IMR-90 (cell line): ENCODE measurements at regions not wholly inside any gene's neighbourhood (a gene's known extent, or its start where the extent isn't known, plus 50 kb on each side); places are given as distances from the start of the nearest gene placed in this dataset.

Experiments used
- ATAC-seq: fragments of 200-7000 bp; cut with Tn5 transposase; 2 replicates; pipeline ENCODE4 v1.9.1; 2020; ENCODE audit warnings: low read depth, mild to moderate bottlenecking, moderate library complexity
- BruUV-seq: library from RNA; stranded (reverse); fragments of 400-500 nt; replicated peaks from 2 replicates; lab custom pipeline; 2021; lab: Mats Ljungman, UMichigan
- CTCF ChIA-PET: fragments of 300-600 bp; formaldehyde crosslinking; extraction: SDS; loops from one replicate; lab custom pipeline; 2021; ENCODE audit warnings: antibody characterized with exemption; lab: Yijun Ruan, JAX
- POLR2A ChIA-PET: fragments of 300-600 bp; sonication (Branson Sonifier 250); formaldehyde crosslinking; loops from one replicate; lab custom pipeline; 2022; ENCODE audit warnings: antibody characterized with exemption; ENCODE audit not compliant: unreplicated experiment; lab: Charles Lee
- DNase-seq: peaks from one replicate; pipeline ENCODE4 v3.0.0; 2013
- H2AFZ ChIP-seq: replicated peaks from 2 replicates; pipeline ENCODE3; 2013; ENCODE audit warnings: low read length, mild to moderate bottlenecking; ENCODE audit not compliant: poor library complexity
- H2AK5ac ChIP-seq: 2 replicates; pipeline ENCODE4 v1.6.1; 2013; ENCODE audit warnings: low read depth, low read length, inconsistent platforms
- H2AK9ac ChIP-seq: replicated peaks from 2 replicates; pipeline ENCODE3; 2013; ENCODE audit warnings: mild to moderate bottlenecking, low read depth, low read length, moderate library complexity; ENCODE audit not compliant: poor library complexity
- H2BK120ac ChIP-seq: 2 replicates; pipeline ENCODE4 v1.6.1; 2013; ENCODE audit warnings: low read depth, low read length, inconsistent platforms
- H2BK15ac ChIP-seq: 3 replicates; pipeline ENCODE4 v1.6.1; 2013; ENCODE audit warnings: low read depth, low read length, inconsistent platforms
- H2BK20ac ChIP-seq: 2 replicates; pipeline ENCODE4 v1.6.1; 2013; ENCODE audit warnings: low read depth, mild to moderate bottlenecking, inconsistent platforms, low read length, moderate library complexity
- H2BK5ac ChIP-seq: 2 replicates; pipeline ENCODE4 v1.6.1; 2013; ENCODE audit warnings: mild to moderate bottlenecking, low read depth, low read length, inconsistent platforms; ENCODE audit not compliant: poor library complexity, severe bottlenecking
- H3K14ac ChIP-seq: replicated peaks from 2 replicates; pipeline ENCODE4 v1.6.1; 2013; ENCODE audit warnings: low read depth, low read length, inconsistent platforms
- H3K18ac ChIP-seq: 2 replicates; pipeline ENCODE4 v1.6.1; 2013; ENCODE audit warnings: low read depth, low read length, control low read depth
- H3K23ac ChIP-seq: 2 replicates; pipeline ENCODE4 v1.6.1; 2013; ENCODE audit warnings: low read depth, low read length, inconsistent platforms
- H3K27ac ChIP-seq: 2 replicates; pipeline ENCODE4 v1.5.1; 2013; ENCODE audit warnings: mild to moderate bottlenecking, control low read depth, low read length; ENCODE audit not compliant: insufficient read depth
- H3K27me3 ChIP-seq: 2 replicates; pipeline ENCODE4 v1.6.1; 2013; ENCODE audit warnings: low read length; ENCODE audit not compliant: control insufficient read depth, insufficient read depth
- H3K36me3 ChIP-seq: 2 replicates; pipeline ENCODE4 v1.6.1; 2013; ENCODE audit warnings: low read length, mixed read lengths; ENCODE audit not compliant: control insufficient read depth, insufficient read depth
- H3K4ac ChIP-seq: 2 replicates; pipeline ENCODE4 v1.6.1; 2013; ENCODE audit warnings: low read depth, low read length, inconsistent platforms
- H3K4me1 ChIP-seq: 2 replicates; pipeline ENCODE4 v1.6.1; 2013; ENCODE audit warnings: low read length, mixed read lengths; ENCODE audit not compliant: control insufficient read depth, insufficient read depth
- H3K4me2 ChIP-seq: 2 replicates; pipeline ENCODE4 v1.6.1; 2013; ENCODE audit warnings: low read depth, mild to moderate bottlenecking, control low read depth, low read length, moderate library complexity
- H3K4me3 ChIP-seq: 2 replicates; pipeline ENCODE4 v1.5.1; 2013; ENCODE audit warnings: low read depth, mild to moderate bottlenecking, control low read depth, low read length, moderate library complexity; ENCODE audit not compliant: insufficient read depth
- H3K56ac ChIP-seq: 2 replicates; pipeline ENCODE4 v1.6.1; 2013; ENCODE audit warnings: low read length, inconsistent platforms; ENCODE audit not compliant: insufficient read depth; ENCODE audit errors: extremely low read depth
- H3K79me1 ChIP-seq, 2 experiments: 2 replicates each; pipeline ENCODE4 v1.6.1; 2013; ENCODE audit warnings: low read length in 2 of 2, inconsistent platforms in 1 of 2, low read depth in 1 of 2
- H3K9ac ChIP-seq: 2 replicates; pipeline ENCODE4 v1.6.1; 2013; ENCODE audit warnings: low read depth, low read length, control low read depth
- H3K9me1 ChIP-seq: 2 replicates; pipeline ENCODE4 v1.6.1; 2013; ENCODE audit warnings: low read length, inconsistent platforms; ENCODE audit not compliant: insufficient read depth
- H3K9me3 ChIP-seq: 2 replicates; pipeline ENCODE4 v1.6.1; 2013; ENCODE audit warnings: low read length; ENCODE audit not compliant: control insufficient read depth, insufficient read depth
- H4K20me1 ChIP-seq: 2 replicates; pipeline ENCODE4 v1.6.1; 2013; ENCODE audit warnings: low read length, inconsistent platforms; ENCODE audit not compliant: insufficient read depth
- H4K5ac ChIP-seq: 2 replicates; pipeline ENCODE4 v1.6.1; 2013; ENCODE audit warnings: mild to moderate bottlenecking, low read depth, low read length, control low read depth
- H4K8ac ChIP-seq, 2 experiments: 2 replicates each; pipeline ENCODE4 v1.6.1; 2013; ENCODE audit warnings: low read depth in 2 of 2, low read length in 2 of 2, control low read depth in 1 of 2, inconsistent platforms in 1 of 2
- H4K91ac ChIP-seq: 2 replicates; pipeline ENCODE4 v1.6.1; 2013; ENCODE audit warnings: low read depth, low read length, inconsistent platforms; ENCODE audit not compliant: insufficient read depth
- BHLHE40 ChIP-seq: fragments of 150-350 bp; IDR thresholded peaks from 2 replicates; pipeline ENCODE4 v1.6.1; 2016; ENCODE audit warnings: mild to moderate bottlenecking, low read depth, low read length
- CEBPB ChIP-seq: IDR thresholded peaks from 2 replicates; pipeline ENCODE4 v1.6.1; 2012; ENCODE audit warnings: low read depth, low read length, improper control_type of control experiment
- CHD1 ChIP-seq: IDR thresholded peaks from 2 replicates; pipeline ENCODE4 v1.6.1; 2012; ENCODE audit warnings: low read depth, low read length, improper control_type of control experiment
- CTCF ChIP-seq: conservative IDR thresholded peaks from 2 replicates; pipeline ENCODE4 v1.5.1; 2012; ENCODE audit warnings: mild to moderate bottlenecking, low read depth, low read length, improper control_type of control experiment
- FOS ChIP-seq: fragments of 150-350 bp; IDR thresholded peaks from 2 replicates; pipeline ENCODE4 v1.6.1; 2016; ENCODE audit warnings: low read depth, low read length
- MAFK ChIP-seq: IDR thresholded peaks from 2 replicates; pipeline ENCODE4 v1.6.1; 2012; ENCODE audit warnings: low read depth, low read length, improper control_type of control experiment
- MAZ ChIP-seq: IDR thresholded peaks from 2 replicates; pipeline ENCODE4 v1.6.1; 2012; ENCODE audit warnings: low read depth, mild to moderate bottlenecking, low read length, improper control_type of control experiment, moderate library complexity, borderline replicate concordance
- MXI1 ChIP-seq: IDR thresholded peaks from 2 replicates; pipeline ENCODE4 v1.6.1; 2012; ENCODE audit warnings: low read depth, mild to moderate bottlenecking, low read length, moderate library complexity, borderline replicate concordance
- NFE2L2 ChIP-seq: fragments of 150-350 bp; IDR thresholded peaks from 2 replicates; pipeline ENCODE4 v1.6.1; 2016; ENCODE audit warnings: low read depth, mild to moderate bottlenecking, low read length
- POLR2A ChIP-seq: IDR thresholded peaks from 2 replicates; pipeline ENCODE4 v1.6.1; 2012; ENCODE audit warnings: mild to moderate bottlenecking, low read depth, low read length
- RAD21 ChIP-seq: IDR thresholded peaks from 2 replicates; pipeline ENCODE4 v1.6.1; 2012; ENCODE audit warnings: low read length, improper control_type of control experiment
- RCOR1 ChIP-seq: IDR thresholded peaks from 2 replicates; pipeline ENCODE4 v1.6.1; 2012; ENCODE audit warnings: mild to moderate bottlenecking, low read length, improper control_type of control experiment; ENCODE audit not compliant: insufficient replicate concordance
- RFX5 ChIP-seq: IDR thresholded peaks from 2 replicates; pipeline ENCODE4 v1.8.0; 2012; ENCODE audit warnings: low read depth, mild to moderate bottlenecking, low read length, moderate library complexity
- SMC3 ChIP-seq: fragments of 150-350 bp; IDR thresholded peaks from 2 replicates; pipeline ENCODE4 v1.6.1; 2016; ENCODE audit warnings: low read depth, mild to moderate bottlenecking, antibody characterized with exemption, low read length, moderate library complexity
- WGBS, 2 experiments: methylation state at CpG; one replicate each; pipeline versions ENCODE4 v1.1.5 to v1.1.7; 2013; ENCODE audit warnings: missing lambda C conversion rate in 2 of 2; ENCODE audit not compliant: insufficient read length in 1 of 2; ENCODE audit errors: extremely low coverage in 2 of 2; 5-methylcytosine and 5-hydroxymethylcytosine counted together
- dilution Hi-C: fragments of 300-500 bp; cut with HindIII; formaldehyde crosslinking; loops from one replicate; pipeline ENCODE4 v1.14.3; 2018; ENCODE audit warnings: low sequenced_read_pairs; ENCODE audit not compliant: unreplicated experiment
- in situ Hi-C: fragments of 300-500 bp; cut with MboI; formaldehyde crosslinking; loops from 3 replicates; pipeline ENCODE4 v1.14.3; 2019; ENCODE audit warnings: low sequenced_read_pairs, inconsistent platforms, mixed read lengths
- intact Hi-C: fragments of 100-400 bp; cut with micrococcal nuclease; formaldehyde crosslinking; loops from 2 replicates; pipeline ENCODE4 v1.10.0; 2022
- TF ChIP-seq, protein P1 (sequence below): fragments of 150-350 bp; IDR thresholded peaks from 2 replicates; pipeline ENCODE4 v1.6.1; 2017; ENCODE audit warnings: mild to moderate bottlenecking, antibody characterized with exemption, low read length, low read depth
- TF ChIP-seq, protein P2 (sequence below): fragments of 150-350 bp; IDR thresholded peaks from 2 replicates; pipeline ENCODE4 v1.6.1; 2016; ENCODE audit warnings: low read depth, mild to moderate bottlenecking, low read length, moderate library complexity, borderline replicate concordance

GRCh38 chr12:90343966-90344365, 611.0 kb downstream of the CCER1 start:
- H3K9me1 ChIP-seq = no peaks in the 10 kb centered on the region
- no peak overlapping the region for H3K4ac ChIP-seq
- H3K23ac ChIP-seq = no peak overlapping the region
- BruUV-seq = no TSS peak
- no peak overlapping the region for H2BK20ac ChIP-seq
- no peak overlapping the region for H4K91ac ChIP-seq
- no peak overlapping the region for H2AK9ac ChIP-seq
- no peak overlapping the region for H3K14ac ChIP-seq
- ChIA-PET CTCF (no interaction called here), POLR2A (no interaction called here)
- no peaks in the 10 kb centered on the region for H4K20me1 ChIP-seq
- intact Hi-C loops (no loop called here), dilution Hi-C loops (no loop called here), in situ Hi-C loops (no loop called here)
- no peak overlapping the region for H2BK120ac ChIP-seq
- no peak overlapping the region for H3K4me2 ChIP-seq
- no peaks in the 10 kb centered on the region for H3K79me1 ChIP-seq
- H2AFZ ChIP-seq = no peak overlapping the region
- no peak for DNase-seq
- WGBS, 2 experiments = no CpG with 5 or more reads among the region's 2 CpGs
- no peak overlapping the region for H2BK5ac ChIP-seq
- no peak overlapping the region for H3K4me3 ChIP-seq
- H3K9ac ChIP-seq = no peak overlapping the region
- no peaks in the 10 kb centered on the region for H3K9me3 ChIP-seq
- no peak for ATAC-seq
- H2BK15ac ChIP-seq = no peak overlapping the region
- H3K18ac ChIP-seq = no peak overlapping the region
- no peak overlapping the region for H4K5ac ChIP-seq
- H2AK5ac ChIP-seq = no peak overlapping the region
- no peaks in the 10 kb centered on the region for H3K27me3 ChIP-seq
- H3K36me3 ChIP-seq = no peaks in the 10 kb centered on the region
- H3K27ac ChIP-seq = no peak overlapping the region
- no peak overlapping the region for H4K8ac ChIP-seq
- no peak overlapping the region for H3K56ac ChIP-seq
- TF ChIP-seq BHLHE40 = no peak
- TF ChIP-seq CHD1 = no peak
- no peak for TF ChIP-seq CEBPB
- TF ChIP-seq, protein P1, sequence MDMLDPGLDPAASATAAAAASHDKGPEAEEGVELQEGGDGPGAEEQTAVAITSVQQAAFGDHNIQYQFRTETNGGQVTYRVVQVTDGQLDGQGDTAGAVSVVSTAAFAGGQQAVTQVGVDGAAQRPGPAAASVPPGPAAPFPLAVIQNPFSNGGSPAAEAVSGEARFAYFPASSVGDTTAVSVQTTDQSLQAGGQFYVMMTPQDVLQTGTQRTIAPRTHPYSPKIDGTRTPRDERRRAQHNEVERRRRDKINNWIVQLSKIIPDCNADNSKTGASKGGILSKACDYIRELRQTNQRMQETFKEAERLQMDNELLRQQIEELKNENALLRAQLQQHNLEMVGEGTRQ = no peak
- no peak for TF ChIP-seq NFE2L2
- no peak for TF ChIP-seq MXI1
- no peak for TF ChIP-seq SMC3
- no peak for TF ChIP-seq POLR2A
- no peak for TF ChIP-seq MAFK
- no peak for TF ChIP-seq RFX5
- no peak for TF ChIP-seq RCOR1
- TF ChIP-seq, protein P2, sequence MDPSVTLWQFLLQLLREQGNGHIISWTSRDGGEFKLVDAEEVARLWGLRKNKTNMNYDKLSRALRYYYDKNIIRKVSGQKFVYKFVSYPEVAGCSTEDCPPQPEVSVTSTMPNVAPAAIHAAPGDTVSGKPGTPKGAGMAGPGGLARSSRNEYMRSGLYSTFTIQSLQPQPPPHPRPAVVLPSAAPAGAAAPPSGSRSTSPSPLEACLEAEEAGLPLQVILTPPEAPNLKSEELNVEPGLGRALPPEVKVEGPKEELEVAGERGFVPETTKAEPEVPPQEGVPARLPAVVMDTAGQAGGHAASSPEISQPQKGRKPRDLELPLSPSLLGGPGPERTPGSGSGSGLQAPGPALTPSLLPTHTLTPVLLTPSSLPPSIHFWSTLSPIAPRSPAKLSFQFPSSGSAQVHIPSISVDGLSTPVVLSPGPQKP = no peak
- no peak for TF ChIP-seq FOS
- TF ChIP-seq RAD21 = no peak
- TF ChIP-seq CTCF = no peak
- TF ChIP-seq MAZ = no peak
- H3K4me1 ChIP-seq = no peaks in the 10 kb centered on the region
